ENCODE measurements at regions not wholly inside any gene's neighbourhood (a gene's known extent, or its start where the extent isn't known, plus 50 kb on each side); places are given as distances from the start of the nearest gene placed in this dataset.

- no peak for TF ChIP-seq MAFK (IDR thresholded peaks at IDR 0.05; ENCODE audit: low read depth, low read length)
- no peak for TF ChIP-seq SIN3A (conservative IDR thresholded peaks at IDR 0.05 in 1 of 2, IDR thresholded peaks at IDR 0.05 in 1 of 2; ENCODE audit: low read depth in 1 of 2, low read length in 2 of 2)
These were observed 120.9 kb downstream of the SLC17A6 start for GRCh38 chr11:22459048-22459447.

All from H1 (cell line).